ENCODE measurements at regions not wholly inside any gene's neighbourhood (a gene's known extent, or its start where the extent isn't known, plus 50 kb on each side); places are given as distances from the start of the nearest gene placed in this dataset.

DNA sequence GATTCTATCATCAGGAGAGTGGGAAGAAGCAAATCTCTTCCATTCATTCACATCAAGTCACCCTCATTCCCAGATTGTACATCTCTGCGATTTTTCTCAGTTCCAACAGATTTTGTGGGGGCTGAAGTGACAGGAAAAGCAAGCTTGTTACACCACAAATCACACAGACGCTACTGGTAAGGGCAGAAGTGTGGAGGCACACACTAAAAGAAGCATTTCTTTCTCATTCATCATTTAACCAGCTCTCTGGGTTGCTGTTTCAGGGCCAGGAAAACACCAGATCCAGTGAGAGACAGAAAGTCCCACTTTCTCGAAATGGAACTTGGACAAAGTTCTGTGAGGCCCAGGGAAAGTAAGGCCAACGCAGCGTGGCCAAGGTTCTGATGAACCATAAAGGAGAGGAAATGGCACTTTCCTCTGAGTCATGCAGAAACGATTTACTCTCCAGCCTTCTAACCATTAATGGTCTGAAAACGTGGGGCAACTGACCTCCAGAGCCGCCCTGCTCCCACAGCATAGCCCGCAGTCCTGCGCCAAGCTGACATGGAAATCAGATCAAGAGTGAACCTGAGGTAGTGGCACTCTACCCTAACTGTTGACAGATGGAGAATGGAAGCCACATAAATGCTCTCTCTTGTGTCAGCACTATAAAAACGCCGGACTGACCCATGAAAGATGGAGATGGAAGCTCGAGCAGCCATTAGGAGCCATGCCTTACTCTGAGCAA, 191.0 kb downstream of the C1D start:
- Histone ChIP-seq H3K36me3 (ENCODE audit: insufficient read depth, low read length) (no peaks in the 10 kb centered on the region), H3K4me3 (no peak overlapping the region), H3K9ac (ENCODE audit: insufficient read length) (no peak overlapping the region), H3K27ac (no peak overlapping the region), H3K9me3 (ENCODE audit: low read depth, low read length) (no peaks in the 10 kb centered on the region)
- TF ChIP-seq FOXP2 (optimal IDR thresholded peaks at IDR 0.05; ENCODE audit: control extremely low read depth, extremely low read length, insufficient read depth) (no peak), POLR2AphosphoS5 (IDR thresholded peaks at IDR 0.05; ENCODE audit: borderline replicate concordance, low read depth, low read length) (no peak), EZH2 (IDR thresholded peaks at IDR 0.05) (no peak)
- DNase-seq (ENCODE audit: low read depth, low spot score): no peak

DNA sequence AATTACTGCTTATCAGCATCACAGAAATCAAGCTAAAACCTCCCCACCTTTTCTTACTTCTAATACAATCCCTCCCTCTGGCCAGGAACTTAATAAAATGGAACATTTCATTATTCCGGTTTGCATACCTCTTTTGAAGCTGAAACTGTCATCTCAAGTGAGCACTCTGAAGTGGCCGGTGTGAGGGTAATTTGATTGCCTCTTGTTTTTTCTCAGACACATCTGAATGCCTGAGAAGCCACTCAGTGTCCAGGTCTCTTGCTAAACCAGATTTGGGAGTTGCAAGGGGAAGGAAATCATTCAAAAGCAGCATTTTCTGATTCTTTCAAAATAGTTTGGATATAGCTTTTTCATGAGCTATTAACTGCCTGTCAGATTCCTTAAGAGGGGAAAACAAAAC, 190.3 kb downstream of the C1D start:
- no peak for TF ChIP-seq EZH2 (IDR thresholded peaks at IDR 0.05)
- H3K27ac ChIP-seq: no peak overlapping the region
- H3K9me3 ChIP-seq (ENCODE audit: low read depth, low read length): no peaks in the 10 kb centered on the region
- no peak overlapping the region for H3K9ac ChIP-seq (ENCODE audit: insufficient read length)
- no peak for DNase-seq (ENCODE audit: low read depth, low spot score)
- H3K36me3 ChIP-seq (ENCODE audit: insufficient read depth, low read length): no peaks in the 10 kb centered on the region
- no peak overlapping the region for H3K4me3 ChIP-seq

DNA sequence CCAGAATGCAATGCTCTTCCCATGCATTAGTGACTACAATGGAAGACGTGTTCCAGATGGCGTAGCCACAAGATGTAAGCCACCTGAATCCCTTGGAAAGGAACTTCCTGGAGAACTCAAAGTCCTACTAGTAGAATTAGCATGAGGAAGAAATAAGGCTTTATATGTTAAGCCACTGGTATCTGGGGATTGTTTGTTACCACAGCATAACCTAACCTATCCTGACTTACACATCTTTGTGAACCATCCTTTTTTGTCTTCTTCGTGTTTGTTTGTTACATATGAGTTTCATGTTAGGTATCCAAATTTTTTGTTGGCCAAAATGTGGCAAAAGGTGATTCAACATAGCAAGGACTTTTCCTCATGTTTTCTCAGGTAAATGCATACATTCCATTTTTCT, 188.9 kb downstream of the C1D start:
- TF ChIP-seq POLR2AphosphoS5 (IDR thresholded peaks at IDR 0.05; ENCODE audit: borderline replicate concordance, low read depth, low read length) (no peak), EZH2 (IDR thresholded peaks at IDR 0.05) (no peak), FOXP2 (optimal IDR thresholded peaks at IDR 0.05; ENCODE audit: control extremely low read depth, extremely low read length, insufficient read depth) (no peak)
- Histone ChIP-seq H3K9me3 (ENCODE audit: low read depth, low read length) (no peaks in the 10 kb centered on the region), H3K27ac (no peak overlapping the region), H3K9ac (ENCODE audit: insufficient read length) (no peak overlapping the region), H3K36me3 (ENCODE audit: insufficient read depth, low read length) (no peaks in the 10 kb centered on the region), H3K4me3 (no peak overlapping the region)
- no peak for DNase-seq (ENCODE audit: low read depth, low spot score)

DNA sequence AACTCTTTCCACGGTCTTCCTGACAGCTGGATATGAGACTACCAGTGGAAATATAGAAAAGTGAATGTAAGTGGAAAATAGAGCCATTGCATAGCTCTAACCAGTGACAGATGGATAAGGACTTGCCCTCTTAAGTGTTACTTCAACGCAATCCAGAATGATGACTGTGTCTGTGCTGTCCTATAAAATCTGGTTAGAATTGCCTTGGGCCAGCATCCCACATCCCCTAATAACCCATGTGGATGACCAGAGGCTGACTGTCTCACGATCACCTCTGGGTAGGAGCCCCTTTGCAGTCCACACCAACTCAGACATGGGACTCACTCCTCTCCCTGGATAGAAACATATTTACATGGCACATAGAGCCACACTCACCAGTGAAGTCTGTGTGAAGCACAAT, 186.6 kb downstream of the C1D start:
- Histone ChIP-seq H3K9ac (ENCODE audit: insufficient read length) (no peak overlapping the region), H3K36me3 (ENCODE audit: insufficient read depth, low read length) (no peaks in the 10 kb centered on the region), H3K27ac (no peak overlapping the region), H3K9me3 (ENCODE audit: low read depth, low read length) (no peaks in the 10 kb centered on the region), H3K4me3 (no peak overlapping the region)
- TF ChIP-seq POLR2AphosphoS5 (IDR thresholded peaks at IDR 0.05; ENCODE audit: borderline replicate concordance, low read depth, low read length): no peak
- TF ChIP-seq EZH2 (IDR thresholded peaks at IDR 0.05): no peak
- no peak for TF ChIP-seq FOXP2 (optimal IDR thresholded peaks at IDR 0.05; ENCODE audit: control extremely low read depth, extremely low read length, insufficient read depth)
- no peak for DNase-seq (ENCODE audit: low read depth, low spot score)

DNA sequence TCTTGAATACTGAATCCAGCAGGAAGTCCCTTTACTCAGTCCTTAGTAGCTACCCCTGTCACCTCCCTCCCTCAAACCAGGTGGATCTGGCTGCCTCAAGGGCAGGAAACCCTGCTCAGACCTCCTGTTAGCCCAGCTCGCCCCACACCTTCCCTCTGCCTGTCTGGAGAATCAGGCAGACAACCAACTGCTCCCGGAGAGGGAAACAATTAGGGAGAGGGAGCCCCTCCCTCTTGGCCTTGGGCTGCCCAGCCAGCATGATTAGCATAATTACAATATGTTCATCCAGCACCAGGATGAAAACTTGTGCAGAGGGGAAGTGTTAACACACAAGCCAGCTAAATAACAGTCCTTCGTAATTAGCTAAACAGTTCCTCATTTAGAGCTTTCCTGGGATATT, 185.5 kb downstream of the C1D start:
- no peak overlapping the region for H3K4me3 ChIP-seq
- DNase-seq (ENCODE audit: low read depth, low spot score): no peak
- H3K27ac ChIP-seq: no peak overlapping the region
- H3K36me3 ChIP-seq (ENCODE audit: insufficient read depth, low read length): no peaks in the 10 kb centered on the region
- TF ChIP-seq EZH2 (IDR thresholded peaks at IDR 0.05) (no peak), FOXP2 (optimal IDR thresholded peaks at IDR 0.05; ENCODE audit: control extremely low read depth, extremely low read length, insufficient read depth) (no peak), POLR2AphosphoS5 (IDR thresholded peaks at IDR 0.05; ENCODE audit: borderline replicate concordance, low read depth, low read length) (no peak)
- H3K9ac ChIP-seq (ENCODE audit: insufficient read length): no peak overlapping the region
- H3K9me3 ChIP-seq (ENCODE audit: low read depth, low read length): no peaks in the 10 kb centered on the region

DNA sequence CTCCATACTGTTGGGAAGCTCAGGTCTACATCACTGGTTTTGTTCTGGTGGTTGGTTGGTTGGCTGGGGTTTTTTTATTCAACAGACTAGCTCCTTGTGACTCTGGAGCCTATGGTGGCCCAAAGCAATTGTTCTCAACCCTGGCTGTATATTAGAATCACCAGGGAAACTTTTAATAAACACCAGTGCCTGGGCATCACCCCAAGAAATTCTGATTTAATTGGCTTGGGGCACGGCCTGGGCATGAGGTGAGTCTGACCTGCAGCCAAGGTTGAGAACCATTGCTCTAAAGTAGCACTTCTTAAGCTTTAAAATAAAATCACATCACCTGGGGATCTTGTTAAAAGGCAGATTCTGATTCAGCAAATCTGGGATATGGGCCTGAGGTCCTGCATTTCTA, 184.1 kb downstream of the C1D start:
- Histone ChIP-seq H3K9ac (ENCODE audit: insufficient read length) (no peak overlapping the region), H3K36me3 (ENCODE audit: insufficient read depth, low read length) (no peaks in the 10 kb centered on the region), H3K9me3 (ENCODE audit: low read depth, low read length) (no peaks in the 10 kb centered on the region), H3K27ac (no peak overlapping the region), H3K4me3 (no peak overlapping the region)
- TF ChIP-seq FOXP2 (optimal IDR thresholded peaks at IDR 0.05; ENCODE audit: control extremely low read depth, extremely low read length, insufficient read depth) (no peak), POLR2AphosphoS5 (IDR thresholded peaks at IDR 0.05; ENCODE audit: borderline replicate concordance, low read depth, low read length) (no peak), EZH2 (IDR thresholded peaks at IDR 0.05) (no peak)
- DNase-seq (ENCODE audit: low read depth, low spot score): no peak

DNA sequence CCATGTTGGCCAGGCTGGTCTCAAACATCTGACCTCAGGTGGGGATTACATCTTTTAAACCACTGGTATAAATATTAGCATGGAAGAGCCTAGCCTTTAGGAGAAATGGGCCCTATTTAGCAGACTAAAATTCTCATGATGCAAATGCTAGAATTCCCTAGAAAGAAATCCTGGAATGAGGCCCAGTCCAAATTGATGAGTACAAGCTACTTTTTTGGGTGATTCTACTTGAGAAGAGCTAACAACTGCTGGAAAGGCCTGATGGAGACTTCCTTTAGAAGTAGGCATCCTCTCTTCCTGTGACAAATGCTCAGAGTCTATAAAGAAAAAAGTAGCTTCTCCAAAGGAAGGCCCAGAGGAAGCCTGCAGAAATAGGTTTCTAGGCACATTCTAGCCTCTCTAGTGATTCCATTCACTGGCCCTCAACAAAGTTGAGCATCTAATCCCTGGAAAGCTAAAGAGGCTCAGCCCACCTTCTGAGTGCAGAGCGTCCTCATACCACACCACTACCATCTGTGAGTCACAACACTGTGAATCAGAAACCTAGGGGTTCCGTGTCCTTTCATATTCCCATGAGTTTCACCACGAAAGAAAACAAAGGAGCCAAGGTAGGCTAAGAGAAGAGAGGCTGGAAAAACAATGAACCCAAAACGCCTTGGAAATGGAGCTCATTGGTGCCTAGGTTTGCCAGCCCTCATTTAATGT, 183.1 kb downstream of the C1D start:
- Histone ChIP-seq H3K36me3 (ENCODE audit: insufficient read depth, low read length) (no peaks in the 10 kb centered on the region), H3K27ac (no peak overlapping the region), H3K9me3 (ENCODE audit: low read depth, low read length) (no peaks in the 10 kb centered on the region), H3K9ac (ENCODE audit: insufficient read length) (no peak overlapping the region), H3K4me3 (no peak overlapping the region)
- DNase-seq (ENCODE audit: low read depth, low spot score): no peak
- TF ChIP-seq POLR2AphosphoS5 (IDR thresholded peaks at IDR 0.05; ENCODE audit: borderline replicate concordance, low read depth, low read length): no peak
- no peak for TF ChIP-seq FOXP2 (optimal IDR thresholded peaks at IDR 0.05; ENCODE audit: control extremely low read depth, extremely low read length, insufficient read depth)
- TF ChIP-seq EZH2 (IDR thresholded peaks at IDR 0.05): no peak

DNA sequence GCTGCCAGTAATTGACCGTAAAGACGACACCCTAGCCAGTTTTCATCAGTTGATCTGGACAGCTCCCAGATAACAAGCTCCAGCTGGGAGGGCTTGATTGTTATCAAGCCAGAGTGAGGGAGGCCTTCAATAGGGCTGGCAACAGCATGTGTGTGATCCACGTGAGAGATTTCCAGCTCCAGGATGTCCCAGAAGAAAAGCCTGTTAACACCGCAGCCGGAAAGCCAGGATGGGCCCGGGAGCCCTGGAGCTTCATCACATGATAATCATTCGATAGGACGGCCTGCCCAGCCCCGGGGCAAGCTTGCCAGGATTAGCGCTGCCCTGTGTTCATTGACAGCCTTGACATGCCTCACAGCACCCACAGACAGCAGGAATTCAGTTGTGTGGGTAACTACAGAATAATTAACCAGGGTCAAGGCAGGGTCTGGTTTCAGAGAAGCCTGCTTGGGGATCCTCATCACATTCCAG, 182.5 kb downstream of the C1D start:
- Histone ChIP-seq H3K9me3 (ENCODE audit: low read depth, low read length) (no peaks in the 10 kb centered on the region), H3K27ac (no peak overlapping the region), H3K36me3 (ENCODE audit: insufficient read depth, low read length) (no peaks in the 10 kb centered on the region), H3K4me3 (no peak overlapping the region), H3K9ac (ENCODE audit: insufficient read length) (no peak overlapping the region)
- TF ChIP-seq POLR2AphosphoS5 (IDR thresholded peaks at IDR 0.05; ENCODE audit: borderline replicate concordance, low read depth, low read length): no peak
- no peak for TF ChIP-seq FOXP2 (optimal IDR thresholded peaks at IDR 0.05; ENCODE audit: control extremely low read depth, extremely low read length, insufficient read depth)
- no peak for TF ChIP-seq EZH2 (IDR thresholded peaks at IDR 0.05)
- DNase-seq (ENCODE audit: low read depth, low spot score): no peak

All from SK-N-MC (cell line).